ENCODE measurements at regions not wholly inside any gene's neighbourhood (a gene's known extent, or its start where the extent isn't known, plus 50 kb on each side); places are given as distances from the start of the nearest gene placed in this dataset.
"Not testable (repeated sequence)": the region's sequence is repeated elsewhere in the genome, so short reads cannot be mapped to it uniquely, and the experiment has no call there.

- no peak for DNase-seq
These were observed 827.5 kb downstream of the ADCYAP1 start for GRCh38 chr18:1732143-1732542.

- no peak for DNase-seq
These were observed 825.2 kb downstream of the METTL4 start for GRCh38 chr18:1746131-1746530.

GRCh38 chr18:1751249-1751648 is 820.1 kb downstream of the METTL4 start:
- no peak for DNase-seq

- no peak for DNase-seq
These were observed 810.4 kb downstream of the METTL4 start for GRCh38 chr18:1760901-1761300.

- DNase-seq: no peak
These were observed 797.0 kb downstream of the METTL4 start for GRCh38 chr18:1774261-1774660.

- no peak for DNase-seq
These were observed 793.5 kb downstream of the METTL4 start for GRCh38 chr18:1777843-1778242.

- no peak for DNase-seq
These were observed 792.7 kb downstream of the METTL4 start for GRCh38 chr18:1778496-1779178.

GRCh38 chr18:1779587-1779986 is 791.7 kb downstream of the METTL4 start:
- DNase-seq: no peak

- DNase-seq: no peak
These were observed 787.2 kb downstream of the METTL4 start for GRCh38 chr18:1784113-1784512.

GRCh38 chr18:1785980-1786379 is 785.3 kb downstream of the METTL4 start:
- not testable (repeated sequence) for DNase-seq

- no peak for DNase-seq
These were observed 774.7 kb downstream of the METTL4 start for GRCh38 chr18:1796636-1797035.

- DNase-seq: no peak
These were observed 774.1 kb downstream of the METTL4 start for GRCh38 chr18:1797235-1797634.

GRCh38 chr18:1805521-1805920 is 765.8 kb downstream of the METTL4 start:
- DNase-seq: no peak

- DNase-seq: no peak
These were observed 764.3 kb downstream of the METTL4 start for GRCh38 chr18:1806884-1807615.

- DNase-seq: no peak
These were observed 760.0 kb downstream of the METTL4 start for GRCh38 chr18:1811282-1811681.

- no peak for DNase-seq
These were observed 746.0 kb downstream of the METTL4 start for GRCh38 chr18:1825296-1825695.

- DNase-seq: no peak
These were observed 730.4 kb downstream of the METTL4 start for GRCh38 chr18:1840878-1841277.

- no peak for DNase-seq
These were observed 724.7 kb downstream of the METTL4 start for GRCh38 chr18:1846640-1847039.

GRCh38 chr18:1848716-1849115 is 722.6 kb downstream of the METTL4 start:
- DNase-seq: no peak

- no peak for DNase-seq
These were observed 721.9 kb downstream of the METTL4 start for GRCh38 chr18:1849386-1849785.

- DNase-seq: not testable (repeated sequence)
These were observed 714.0 kb downstream of the METTL4 start for GRCh38 chr18:1857281-1857680.

GRCh38 chr18:1861473-1861872 is 709.8 kb downstream of the METTL4 start:
- no peak for DNase-seq

GRCh38 chr18:1865869-1866268 is 705.4 kb downstream of the METTL4 start:
- no peak for DNase-seq

- no peak for DNase-seq
These were observed 699.0 kb downstream of the METTL4 start for GRCh38 chr18:1872274-1872673.

- DNase-seq: no peak
These were observed 696.1 kb downstream of the METTL4 start for GRCh38 chr18:1875219-1875618.

Data from activated CD4-positive, alpha-beta T cell treated with anti-CD3 and anti-CD28 coated beads, Interleukin-2, amount 50 U/mL, for 1 hour (primary cell).